Gastrocnemius medialis (tissue), 4 donors: ENCODE measurements at regions not wholly inside any gene's neighbourhood (a gene's known extent, or its start where the extent isn't known, plus 50 kb on each side); places are given as distances from the start of the nearest gene placed in this dataset.
"Not testable (repeated sequence)": the region's sequence is repeated elsewhere in the genome, so short reads cannot be mapped to it uniquely, and the experiment has no call there.

Source experiments
- ATAC-seq, 2 donors: fragments of 150-250 bp; one replicate each; pipeline ENCODE4 v1.9.1; 2016
- DNase-seq, 2 donors: peaks; one replicate each; pipeline ENCODE4 v3.0.0-alpha.2; 2019
- H3K27ac ChIP-seq, 4 donors: fragments of 200-600 bp; sonication (generic); 1 replicate in 1 of 4; 2 replicates in 3 of 4; pipeline ENCODE4 v1.5.1; 2016 to 2018; ENCODE audit warnings: mild to moderate bottlenecking in 2 of 4, moderate library complexity in 1 of 4
- H3K27me3 ChIP-seq, 3 donors: fragments of 200-600 bp; sonication (generic) in 2 of 3; 1 replicate in 1 of 3; 2 replicates in 2 of 3; pipeline versions ENCODE4 v1.5.1 to v1.6.0; 2016 to 2019; ENCODE audit warnings: mild to moderate bottlenecking in 1 of 3, moderate library complexity in 1 of 3
- H3K36me3 ChIP-seq, 2 donors: fragments of 200-600 bp; sonication (generic) in 1 of 2; one replicate each; pipeline ENCODE4 v1.5.1; 2017 to 2018
- H3K4me1 ChIP-seq, 2 donors: fragments of 200-600 bp; sonication (generic) in 1 of 2; one replicate each; pipeline ENCODE4 v1.5.1; 2016 to 2017; ENCODE audit warnings: mild to moderate bottlenecking in 2 of 2
- H3K4me3 ChIP-seq, 4 donors: fragments of 200-600 bp; sonication (generic) in 3 of 4; 1 replicate in 1 of 4; 2 replicates in 3 of 4; pipeline ENCODE4 v1.5.1; 2016 to 2019; ENCODE audit warnings: mild to moderate bottlenecking in 2 of 4
- H3K9me3 ChIP-seq, 3 donors: fragments of 200-600 bp; sonication (generic) in 2 of 3; 1 replicate in 1 of 3; 2 replicates in 2 of 3; pipeline ENCODE4 v1.5.1; 2016 to 2019
- POLR2A ChIP-seq, 2 donors: fragments of 450-650 bp; IDR thresholded peaks; one replicate each; pipeline ENCODE4 v1.6.1; 2017; ENCODE audit warnings: antibody characterized with exemption in 2 of 2, mild to moderate bottlenecking in 2 of 2, moderate library complexity in 2 of 2
- in situ Hi-C, 4 donors: fragments of 200-750 bp; cut with MboI; loops; one replicate each; pipeline versions ENCODE4 v1.15.0 to v1.8.0; 2017; ENCODE audit warnings: low sequenced_read_pairs in 4 of 4
- intact Hi-C: fragments of 100-400 bp; cut with DNase I; formaldehyde crosslinking; loops from one replicate; pipeline ENCODE4 v1.15.1; 2023; ENCODE audit warnings: low total_unique reads
- TF ChIP-seq, protein P1 (sequence below), 5 experiments: fragments of 450-650 bp in 3 of 5; fragments of 200-600 bp in 2 of 5; sonication (generic) in 2 of 5; IDR thresholded peaks in 4 of 5; conservative IDR thresholded peaks in 1 of 5; 1 replicate in 4 of 5; 2 replicates in 1 of 5; pipeline ENCODE4 v1.5.1; 2016 to 2019; ENCODE audit warnings: antibody characterized with exemption in 5 of 5, mild to moderate bottlenecking in 3 of 5, moderate library complexity in 3 of 5

DNA sequence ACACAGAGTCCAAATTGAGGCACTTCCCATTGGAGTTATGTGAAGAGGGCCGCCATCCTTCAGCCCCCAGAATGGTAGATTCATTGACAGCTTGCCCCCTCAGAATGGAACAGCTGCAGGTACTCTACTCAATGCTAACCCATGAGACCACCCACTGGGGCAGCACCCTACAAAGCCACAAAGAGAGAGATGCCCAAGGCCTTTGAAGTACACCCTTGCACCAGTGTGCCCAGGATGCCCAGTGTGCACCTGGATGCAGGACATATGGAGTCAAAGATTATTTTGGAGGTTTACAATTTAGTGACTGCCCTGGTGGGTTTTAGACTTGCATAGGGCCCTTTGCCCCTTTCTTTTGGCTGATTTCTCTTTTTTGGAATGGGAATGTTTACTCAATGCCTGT, 933.9 kb downstream of the SLC16A7 start:
- intact Hi-C loops (no loop called here), in situ Hi-C loops (no loop called here)
- H3K9me3 ChIP-seq, result no peaks in the 10 kb centered on the region
- TF ChIP-seq POLR2A (IDR thresholded peaks at IDR 0.05), result no peak
- TF ChIP-seq, protein P1, sequence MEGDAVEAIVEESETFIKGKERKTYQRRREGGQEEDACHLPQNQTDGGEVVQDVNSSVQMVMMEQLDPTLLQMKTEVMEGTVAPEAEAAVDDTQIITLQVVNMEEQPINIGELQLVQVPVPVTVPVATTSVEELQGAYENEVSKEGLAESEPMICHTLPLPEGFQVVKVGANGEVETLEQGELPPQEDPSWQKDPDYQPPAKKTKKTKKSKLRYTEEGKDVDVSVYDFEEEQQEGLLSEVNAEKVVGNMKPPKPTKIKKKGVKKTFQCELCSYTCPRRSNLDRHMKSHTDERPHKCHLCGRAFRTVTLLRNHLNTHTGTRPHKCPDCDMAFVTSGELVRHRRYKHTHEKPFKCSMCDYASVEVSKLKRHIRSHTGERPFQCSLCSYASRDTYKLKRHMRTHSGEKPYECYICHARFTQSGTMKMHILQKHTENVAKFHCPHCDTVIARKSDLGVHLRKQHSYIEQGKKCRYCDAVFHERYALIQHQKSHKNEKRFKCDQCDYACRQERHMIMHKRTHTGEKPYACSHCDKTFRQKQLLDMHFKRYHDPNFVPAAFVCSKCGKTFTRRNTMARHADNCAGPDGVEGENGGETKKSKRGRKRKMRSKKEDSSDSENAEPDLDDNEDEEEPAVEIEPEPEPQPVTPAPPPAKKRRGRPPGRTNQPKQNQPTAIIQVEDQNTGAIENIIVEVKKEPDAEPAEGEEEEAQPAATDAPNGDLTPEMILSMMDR (IDR thresholded peaks at IDR 0.05 in 4 of 5, conservative IDR thresholded peaks at IDR 0.05 in 1 of 5), result no peak
- H3K4me1 ChIP-seq, result no peaks in the 10 kb centered on the region
- no peaks in the 10 kb centered on the region for H3K27me3 ChIP-seq
- no peak for DNase-seq
- H3K4me3 ChIP-seq, result no peak overlapping the region
- H3K36me3 ChIP-seq, result no peaks in the 10 kb centered on the region
- no peak overlapping the region for H3K27ac ChIP-seq
- no peak for ATAC-seq

DNA sequence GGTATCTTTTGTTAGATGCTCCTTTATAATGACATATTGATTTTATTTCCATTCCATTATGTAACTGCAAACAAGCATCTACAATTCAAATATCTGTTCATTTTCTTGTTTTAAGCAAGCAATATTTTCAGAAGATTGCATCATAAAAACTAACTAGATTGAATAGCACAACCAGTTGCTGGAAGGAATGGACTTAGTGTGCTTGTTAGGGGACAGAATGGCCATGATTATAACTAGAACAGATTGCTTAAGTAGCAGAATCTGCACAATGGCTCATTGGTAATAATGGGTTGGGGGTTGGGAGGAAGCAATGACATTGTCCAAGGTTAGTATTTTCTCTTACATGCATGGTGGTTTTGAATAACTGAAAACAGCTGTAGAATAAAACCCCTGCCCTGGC, 939.5 kb downstream of the SLC16A7 start:
- Histone ChIP-seq H3K9me3 (no peaks in the 10 kb centered on the region), H3K36me3 (no peaks in the 10 kb centered on the region), H3K27ac (no peak overlapping the region), H3K4me1 (no peaks in the 10 kb centered on the region), H3K4me3 (no peak overlapping the region), H3K27me3 (no peaks in the 10 kb centered on the region)
- in situ Hi-C loops, result no loop called here
- DNase-seq (no peak), ATAC-seq (no peak)
- intact Hi-C loops, result no loop called here
- TF ChIP-seq, protein P1 (IDR thresholded peaks at IDR 0.05 in 4 of 5, conservative IDR thresholded peaks at IDR 0.05 in 1 of 5), result no peak
- no peak for TF ChIP-seq POLR2A (IDR thresholded peaks at IDR 0.05)

DNA sequence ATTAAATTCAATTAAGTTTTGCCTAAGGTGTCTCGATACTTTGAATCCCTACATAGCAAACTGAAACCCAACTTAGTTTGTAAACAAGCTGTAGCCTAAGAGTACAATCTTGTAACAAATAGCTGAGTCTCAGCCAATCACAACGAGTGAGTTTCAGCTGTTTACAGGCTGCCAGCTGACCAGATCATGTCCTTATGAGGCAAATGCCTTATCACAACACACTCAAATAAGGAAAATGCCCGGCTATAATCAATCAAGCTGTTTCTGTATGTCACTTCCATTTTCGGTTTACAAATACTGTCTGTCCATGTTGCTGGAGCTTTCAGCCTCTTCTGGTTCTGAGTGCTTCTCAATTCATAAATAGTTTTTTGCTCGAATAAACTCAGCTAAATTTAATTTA, 943.8 kb downstream of the SLC16A7 start:
- H3K9me3 ChIP-seq, result no peaks in the 10 kb centered on the region
- DNase-seq (no peak), ATAC-seq (no peak)
- in situ Hi-C loops, result no loop called here
- no peaks in the 10 kb centered on the region for H3K36me3 ChIP-seq
- no peak overlapping the region for H3K27ac ChIP-seq
- H3K4me3 ChIP-seq, result no peak overlapping the region
- no peaks in the 10 kb centered on the region for H3K4me1 ChIP-seq
- intact Hi-C loops, result no loop called here
- H3K27me3 ChIP-seq, result no peaks in the 10 kb centered on the region
- no peak for TF ChIP-seq POLR2A (IDR thresholded peaks at IDR 0.05)
- TF ChIP-seq, protein P1 (IDR thresholded peaks at IDR 0.05 in 4 of 5, conservative IDR thresholded peaks at IDR 0.05 in 1 of 5), result no peak

DNA sequence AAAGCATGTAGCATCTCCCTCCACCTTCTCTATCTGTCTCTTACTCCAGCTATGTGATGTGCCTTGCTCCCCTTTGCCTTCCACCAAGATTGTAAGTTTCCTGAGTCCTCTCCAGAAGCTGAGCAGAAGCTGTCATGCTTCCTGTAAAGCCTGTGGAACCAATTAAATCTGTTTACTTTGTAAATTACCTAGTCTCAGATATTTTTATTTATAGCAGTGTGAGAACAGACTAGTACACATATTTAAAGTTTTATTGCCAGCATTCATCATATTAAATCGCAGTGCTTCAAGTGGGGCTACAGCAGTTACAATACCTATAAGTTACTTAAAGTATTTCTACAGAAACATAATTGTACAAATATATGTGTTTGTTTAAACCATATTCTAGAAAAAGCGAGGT, 973.1 kb downstream of the SLC16A7 start:
- Histone ChIP-seq H3K4me3 (no peak overlapping the region), H3K27ac (no peak overlapping the region), H3K4me1 (no peaks in the 10 kb centered on the region), H3K36me3 (no peaks in the 10 kb centered on the region), H3K9me3 (no peaks in the 10 kb centered on the region), H3K27me3 (no peaks in the 10 kb centered on the region)
- no peak for DNase-seq
- intact Hi-C loops, result no loop called here
- in situ Hi-C loops, result no loop called here
- TF ChIP-seq POLR2A (IDR thresholded peaks at IDR 0.05), result no peak
- TF ChIP-seq, protein P1 (IDR thresholded peaks at IDR 0.05 in 4 of 5, conservative IDR thresholded peaks at IDR 0.05 in 1 of 5), result no peak
- ATAC-seq, result no peak

DNA sequence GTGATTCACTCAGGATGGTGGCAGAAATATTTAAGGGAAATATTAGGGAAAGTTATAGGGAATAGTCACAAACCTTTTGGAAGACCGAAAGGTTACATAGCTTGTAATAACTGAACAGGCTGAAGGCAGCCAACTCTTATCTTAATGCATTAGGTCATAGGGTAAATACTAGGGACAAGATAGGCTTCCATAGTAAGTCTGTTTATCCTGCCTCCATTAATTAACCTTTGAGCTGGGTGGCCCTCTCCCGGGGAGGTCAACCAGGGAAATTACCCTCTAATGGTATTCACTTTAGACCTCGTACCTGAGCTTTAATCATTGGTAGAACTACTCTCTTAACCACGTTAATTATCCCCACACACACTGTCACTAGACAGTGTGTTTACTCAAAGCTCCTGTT, 981.8 kb downstream of the SLC16A7 start:
- H3K4me1 ChIP-seq, result no peaks in the 10 kb centered on the region
- no peak overlapping the region for H3K4me3 ChIP-seq
- no peaks in the 10 kb centered on the region for H3K36me3 ChIP-seq
- intact Hi-C loops, result no loop called here
- no peaks in the 10 kb centered on the region for H3K9me3 ChIP-seq
- no peak for TF ChIP-seq POLR2A (IDR thresholded peaks at IDR 0.05)
- TF ChIP-seq, protein P1 (IDR thresholded peaks at IDR 0.05 in 4 of 5, conservative IDR thresholded peaks at IDR 0.05 in 1 of 5), result no peak
- ATAC-seq, result no peak
- in situ Hi-C loops, result no loop called here
- no peaks in the 10 kb centered on the region for H3K27me3 ChIP-seq
- no peak overlapping the region for H3K27ac ChIP-seq
- DNase-seq, result no peak

DNA sequence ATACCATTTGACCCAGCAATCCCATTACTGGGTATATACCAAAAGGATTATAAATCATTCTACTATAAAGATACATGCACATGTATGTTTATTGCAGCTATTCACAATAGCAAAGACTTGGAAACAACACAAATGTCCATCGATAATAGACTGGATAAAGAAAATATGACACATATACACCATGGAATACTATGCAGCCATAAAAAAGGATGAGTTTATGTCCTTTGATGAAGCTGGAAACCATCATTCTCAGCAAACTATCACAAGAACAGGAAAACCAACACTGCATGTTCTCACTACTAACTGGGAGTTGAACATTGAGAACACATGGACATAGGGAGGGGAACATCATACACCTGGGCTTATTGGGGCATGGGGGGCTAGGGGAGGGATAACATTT, 991.8 kb downstream of the SLC16A7 start:
- H3K4me3 ChIP-seq, in situ Hi-C loops, H3K4me1 ChIP-seq, H3K9me3 ChIP-seq, ATAC-seq, intact Hi-C loops, H3K36me3 ChIP-seq, DNase-seq, H3K27ac ChIP-seq, H3K27me3 ChIP-seq: not testable (repeated sequence)
